ENCODE measurements at regions not wholly inside any gene's neighbourhood (a gene's known extent, or its start where the extent isn't known, plus 50 kb on each side); places are given as distances from the start of the nearest gene placed in this dataset.

- in situ Hi-C loops (cut with HindIII; ENCODE audit: low pct_unique_long_range_greater_than_20kb, low sequenced_read_pairs), result no loop called here
- DNase-seq (ENCODE audit: low read depth), result no peak
Observed at GRCh38 chr12:75592638-75593335, 81.4 kb upstream of the KRR1 start.

GRCh38 chr12:75592086-75592485 lies 80.7 kb upstream of the KRR1 start:
- in situ Hi-C loops (cut with HindIII; ENCODE audit: low pct_unique_long_range_greater_than_20kb, low sequenced_read_pairs), result no loop called here
- no peak for DNase-seq (ENCODE audit: low read depth)

- in situ Hi-C loops (cut with HindIII; ENCODE audit: low pct_unique_long_range_greater_than_20kb, low sequenced_read_pairs), result no loop called here
- DNase-seq (ENCODE audit: low read depth), result no peak
Observed at GRCh38 chr12:75591628-75592027, 80.2 kb upstream of the KRR1 start.

GRCh38 chr12:75589801-75590200 lies 78.4 kb upstream of the KRR1 start:
- in situ Hi-C loops (cut with HindIII; ENCODE audit: low pct_unique_long_range_greater_than_20kb, low sequenced_read_pairs), result no loop called here
- DNase-seq (ENCODE audit: low read depth), result no peak

GRCh38 chr12:75587340-75588106 lies 76.1 kb upstream of the KRR1 start:
- no peak for DNase-seq (ENCODE audit: low read depth)
- in situ Hi-C loops (cut with HindIII; ENCODE audit: low pct_unique_long_range_greater_than_20kb, low sequenced_read_pairs), result no loop called here

- DNase-seq (ENCODE audit: low read depth), result peak; percentile 51
- in situ Hi-C loops (cut with HindIII; ENCODE audit: low pct_unique_long_range_greater_than_20kb, low sequenced_read_pairs), result no loop called here
Observed at GRCh38 chr12:75585330-75585729, 73.9 kb upstream of the KRR1 start.

GRCh38 chr12:75583355-75583754 lies 71.9 kb upstream of the KRR1 start:
- no peak for DNase-seq (ENCODE audit: low read depth)
- in situ Hi-C loops (cut with HindIII; ENCODE audit: low pct_unique_long_range_greater_than_20kb, low sequenced_read_pairs), result no loop called here

- in situ Hi-C loops (cut with HindIII; ENCODE audit: low pct_unique_long_range_greater_than_20kb, low sequenced_read_pairs), result no loop called here
- no peak for DNase-seq (ENCODE audit: low read depth)
Observed at GRCh38 chr12:75581515-75581914, 70.1 kb upstream of the KRR1 start.

GRCh38 chr12:75579552-75579951 lies 68.1 kb upstream of the KRR1 start:
- no peak for DNase-seq (ENCODE audit: low read depth)
- in situ Hi-C loops (cut with HindIII; ENCODE audit: low pct_unique_long_range_greater_than_20kb, low sequenced_read_pairs), result no loop called here

- no peak for DNase-seq (ENCODE audit: low read depth)
- in situ Hi-C loops (cut with HindIII; ENCODE audit: low pct_unique_long_range_greater_than_20kb, low sequenced_read_pairs), result no loop called here
Observed at GRCh38 chr12:75578546-75578945, 67.1 kb upstream of the KRR1 start.

GRCh38 chr12:75577812-75578211 lies 66.4 kb upstream of the KRR1 start:
- in situ Hi-C loops (cut with HindIII; ENCODE audit: low pct_unique_long_range_greater_than_20kb, low sequenced_read_pairs), result no loop called here

GRCh38 chr12:75571656-75572205 lies 60.3 kb upstream of the KRR1 start:
- no peak for DNase-seq (ENCODE audit: low read depth)
- in situ Hi-C loops (cut with HindIII; ENCODE audit: low pct_unique_long_range_greater_than_20kb, low sequenced_read_pairs), result no loop called here

More at GRCh38 chr12:75577812-75578211, 66.4 kb upstream of the KRR1 start:
- DNase-seq (ENCODE audit: low read depth), result no peak

- in situ Hi-C loops (cut with HindIII; ENCODE audit: low pct_unique_long_range_greater_than_20kb, low sequenced_read_pairs), result no loop called here
- no peak for DNase-seq (ENCODE audit: low read depth)
Observed at GRCh38 chr12:75571204-75571603, 59.8 kb upstream of the KRR1 start.

- DNase-seq (ENCODE audit: low read depth), result no peak
- in situ Hi-C loops (cut with HindIII; ENCODE audit: low pct_unique_long_range_greater_than_20kb, low sequenced_read_pairs), result no loop called here
Observed at GRCh38 chr12:75568801-75569200, 57.4 kb upstream of the KRR1 start.

- no peak for DNase-seq (ENCODE audit: low read depth)
- in situ Hi-C loops (cut with HindIII; ENCODE audit: low pct_unique_long_range_greater_than_20kb, low sequenced_read_pairs), result no loop called here
Observed at GRCh38 chr12:75568393-75568792, 57.0 kb upstream of the KRR1 start.

- in situ Hi-C loops (cut with HindIII; ENCODE audit: low pct_unique_long_range_greater_than_20kb, low sequenced_read_pairs), result no loop called here
- DNase-seq (ENCODE audit: low read depth), result no peak
Observed at GRCh38 chr12:75565795-75566194, 54.4 kb upstream of the KRR1 start.

GRCh38 chr12:75564852-75565251 lies 53.4 kb upstream of the KRR1 start:
- in situ Hi-C loops (cut with HindIII; ENCODE audit: low pct_unique_long_range_greater_than_20kb, low sequenced_read_pairs), result no loop called here
- no peak for DNase-seq (ENCODE audit: low read depth)

- no peak for DNase-seq (ENCODE audit: low read depth)
- in situ Hi-C loops (cut with HindIII; ENCODE audit: low pct_unique_long_range_greater_than_20kb, low sequenced_read_pairs), result no loop called here
Observed at GRCh38 chr12:75564398-75564797, 53.0 kb upstream of the KRR1 start.

GRCh38 chr12:75563351-75563750 lies 51.9 kb upstream of the KRR1 start:
- DNase-seq (ENCODE audit: low read depth), result no peak
- in situ Hi-C loops (cut with HindIII; ENCODE audit: low pct_unique_long_range_greater_than_20kb, low sequenced_read_pairs), result no loop called here

GRCh38 chr12:75561921-75562320 lies 50.5 kb upstream of the KRR1 start:
- in situ Hi-C loops (cut with HindIII; ENCODE audit: low pct_unique_long_range_greater_than_20kb, low sequenced_read_pairs), result no loop called here
- no peak for DNase-seq (ENCODE audit: low read depth)
